Fibroblast of the aortic adventitia (primary cell): ENCODE measurements at regions not wholly inside any gene's neighbourhood (a gene's known extent, or its start where the extent isn't known, plus 50 kb on each side); places are given as distances from the start of the nearest gene placed in this dataset.

Experiments
- DNase-seq: peaks from one replicate; pipeline ENCODE4 v3.0.0-alpha.2; 2010; ENCODE audit warnings: low read depth
- H3K4me3 ChIP-seq: 2 replicates; pipeline ENCODE4 v1.5.1; 2011; ENCODE audit warnings: low read depth, mild to moderate bottlenecking, control low read depth, low read length, moderate library complexity
- CTCF ChIP-seq: IDR thresholded peaks from 2 replicates; pipeline ENCODE4 v1.5.1; 2011; ENCODE audit warnings: mild to moderate bottlenecking, low read length, control low read depth, inconsistent platforms; ENCODE audit not compliant: insufficient read depth

- TF ChIP-seq CTCF, result no peak
- no peak overlapping the region for H3K4me3 ChIP-seq
- DNase-seq, result no peak
These were observed 672.6 kb downstream of the EPHA4 start for GRCh38 chr2:220899492-220899891.

GRCh38 chr2:220904015-220904414 lies 668.1 kb downstream of the EPHA4 start:
- no peak overlapping the region for H3K4me3 ChIP-seq
- no peak for DNase-seq
- no peak for TF ChIP-seq CTCF

GRCh38 chr2:220913384-220913783 lies 658.7 kb downstream of the EPHA4 start:
- no peak overlapping the region for H3K4me3 ChIP-seq
- DNase-seq, result no peak
- TF ChIP-seq CTCF, result no peak

GRCh38 chr2:220915092-220915623 lies 656.9 kb downstream of the EPHA4 start:
- TF ChIP-seq CTCF, result no peak
- H3K4me3 ChIP-seq, result no peak overlapping the region
- no peak for DNase-seq

- no peak for TF ChIP-seq CTCF
- H3K4me3 ChIP-seq, result no peak overlapping the region
- DNase-seq, result no peak
These were observed 655.2 kb downstream of the EPHA4 start for GRCh38 chr2:220916931-220917330.

GRCh38 chr2:220930271-220931076 lies 641.6 kb downstream of the EPHA4 start:
- DNase-seq, result no peak
- no peak overlapping the region for H3K4me3 ChIP-seq
- no peak for TF ChIP-seq CTCF
